ENCODE measurements at regions not wholly inside any gene's neighbourhood (a gene's known extent, or its start where the extent isn't known, plus 50 kb on each side); places are given as distances from the start of the nearest gene placed in this dataset.

GRCh38 chr19:30204721-30205120 lies 167.5 kb upstream of the ZNF536 start:
- WGBS, 3 donors, result 86 to 96% (median 87%) methylated on average over 3 of the region's 3 CpGs
- no peak for DNase-seq
- no peak for TF ChIP-seq EP300 (IDR thresholded peaks at IDR 0.05)
- no peak for TF ChIP-seq CTCF (IDR thresholded peaks at IDR 0.05)
- TF ChIP-seq POLR2A (IDR thresholded peaks at IDR 0.05), result no peak

DNA sequence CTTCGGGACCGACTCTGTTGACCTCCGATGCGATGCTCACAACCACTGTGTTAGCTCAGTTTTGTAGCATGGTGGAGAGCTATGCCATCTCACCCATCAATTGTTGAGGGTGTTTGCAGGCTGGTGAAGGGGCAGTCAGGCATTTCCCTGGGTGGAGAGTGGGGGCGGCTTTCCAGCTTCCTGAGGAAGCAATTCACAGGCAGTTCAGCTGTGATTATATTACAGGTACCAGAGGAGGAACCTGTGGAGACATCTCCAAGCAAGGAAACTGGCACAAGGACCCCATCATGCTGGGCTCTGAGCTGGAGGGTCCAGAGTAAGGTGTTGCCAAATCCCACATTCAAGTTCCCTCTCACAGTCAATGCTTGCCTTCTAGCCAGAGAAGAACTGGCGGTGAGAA lies 166.0 kb upstream of the ZNF536 start:
- TF ChIP-seq CTCF (IDR thresholded peaks at IDR 0.05) (no peak), POLR2A (IDR thresholded peaks at IDR 0.05) (no peak), EP300 (IDR thresholded peaks at IDR 0.05) (no peak)
- Histone ChIP-seq H3K4me1 (ENCODE audit: insufficient read depth) (no peaks in the 10 kb centered on the region), H3K4me3 (no peak overlapping the region), H3K27me3 (no peaks in the 10 kb centered on the region), H3K27ac (no peak overlapping the region), H3K9me3 (no peaks in the 10 kb centered on the region), H3K36me3 (no peaks in the 10 kb centered on the region)
- 86 to 97% (median 93%) methylated on average over 6 of the region's 6 CpGs for WGBS, 3 donors
- DNase-seq, result no peak
- intact Hi-C loops (cut with DNase I), result no loop called here

More at GRCh38 chr19:30204721-30205120, 167.5 kb upstream of the ZNF536 start:
- intact Hi-C loops (cut with DNase I), result no loop called here
- no peak overlapping the region for H3K4me3 ChIP-seq
- no peaks in the 10 kb centered on the region for H3K4me1 ChIP-seq (ENCODE audit: insufficient read depth)
- no peaks in the 10 kb centered on the region for H3K9me3 ChIP-seq
- no peaks in the 10 kb centered on the region for H3K36me3 ChIP-seq
- no peaks in the 10 kb centered on the region for H3K27me3 ChIP-seq
- no peak overlapping the region for H3K27ac ChIP-seq

GRCh38 chr19:30207357-30207756 lies 164.8 kb upstream of the ZNF536 start:
- no peaks in the 10 kb centered on the region for H3K4me1 ChIP-seq (ENCODE audit: insufficient read depth)
- no peaks in the 10 kb centered on the region for H3K27me3 ChIP-seq
- DNase-seq, result no peak
- intact Hi-C loops (cut with DNase I), result no loop called here
- 83 to 85% (median 84%) methylated on average over 6 of the region's 6 CpGs for WGBS, 3 donors
- TF ChIP-seq EP300 (IDR thresholded peaks at IDR 0.05) (no peak), CTCF (IDR thresholded peaks at IDR 0.05) (no peak), POLR2A (IDR thresholded peaks at IDR 0.05) (no peak)
- no peak overlapping the region for H3K27ac ChIP-seq
- H3K4me3 ChIP-seq, result no peak overlapping the region
- H3K9me3 ChIP-seq, result no peaks in the 10 kb centered on the region
- no peaks in the 10 kb centered on the region for H3K36me3 ChIP-seq

- 72 to 74% (median 74%) methylated on average over 18 of the region's 18 CpGs for WGBS, 3 donors
- TF ChIP-seq POLR2A (IDR thresholded peaks at IDR 0.05) (no peak), CTCF (IDR thresholded peaks at IDR 0.05) (no peak), EP300 (IDR thresholded peaks at IDR 0.05) (no peak)
- no peak for DNase-seq
- Histone ChIP-seq H3K36me3 (no peaks in the 10 kb centered on the region), H3K4me3 (no peak overlapping the region), H3K27ac (no peak overlapping the region), H3K4me1 (ENCODE audit: insufficient read depth) (no peaks in the 10 kb centered on the region), H3K9me3 (no peaks in the 10 kb centered on the region), H3K27me3 (no peaks in the 10 kb centered on the region)
- intact Hi-C loops (cut with DNase I), result no loop called here
These were observed 163.6 kb upstream of the ZNF536 start for GRCh38 chr19:30208436-30209060.
